SK-N-SH (cell line): ENCODE measurements at regions not wholly inside any gene's neighbourhood (a gene's known extent, or its start where the extent isn't known, plus 50 kb on each side); places are given as distances from the start of the nearest gene placed in this dataset.

Source experiments
- CTCF ChIA-PET: fragments of 300-600, 350-600 bp; formaldehyde crosslinking; extraction: SDS; loops from one replicate; lab custom pipeline; 2021; lab: Yijun Ruan, JAX
- POLR2A ChIA-PET: fragments of 350-600 bp; sonication (Branson Sonifier 250); formaldehyde crosslinking; extraction: SDS; loops from one replicate; lab custom pipeline; 2020; ENCODE audit warnings: antibody characterized with exemption, inconsistent platforms; lab: Yijun Ruan, JAX
- DNase-seq: peaks from one replicate; pipeline ENCODE4 v3.0.0; 2012
- H2AFZ ChIP-seq: fragments of 200-600 bp; sonication (generic); 2 replicates; pipeline ENCODE4 v1.8.1; 2016; ENCODE audit warnings: antibody characterized with exemption, mild to moderate bottlenecking, low read depth
- H3F3A ChIP-seq: fragments of 200-600 bp; sonication (generic); replicated peaks from 2 replicates; pipeline ENCODE3; 2016; ENCODE audit warnings: antibody characterized with exemption, mild to moderate bottlenecking; ENCODE audit not compliant: insufficient read depth
- H3K27ac ChIP-seq, 2 experiments: fragments of 200-500 bp in 1 of 2; fragments of 200-600 bp in 1 of 2; sonication (Bioruptor generic) in 1 of 2; sonication (generic), shearing (Covaris generic) in 1 of 2; 2 replicates each; pipeline versions ENCODE4 v1.5.1 to v1.6.1; 2014 to 2016; ENCODE audit warnings: low read depth in 2 of 2, inconsistent platforms in 1 of 2, low read length in 1 of 2, mild to moderate bottlenecking in 1 of 2, mixed read lengths in 1 of 2
- H3K27me3 ChIP-seq: fragments of 200-600 bp; sonication (generic), shearing (Covaris generic); 2 replicates; pipeline ENCODE4 v1.6.1; 2016; ENCODE audit warnings: mixed run types; ENCODE audit not compliant: insufficient read depth
- H3K36me3 ChIP-seq, 2 experiments: fragments of 200-500 bp in 1 of 2; fragments of 200-600 bp in 1 of 2; sonication (Bioruptor generic) in 1 of 2; sonication (generic) in 1 of 2; replicated peaks in 1 of 2; 2 replicates each; pipeline versions ENCODE3 to v1.5.1; 2014 to 2016; ENCODE audit warnings: low read length in 1 of 2, mild to moderate bottlenecking in 1 of 2; ENCODE audit not compliant: insufficient read depth in 2 of 2, control insufficient read depth in 1 of 2
- H3K4me1 ChIP-seq, 2 experiments: fragments of 200-500 bp in 1 of 2; fragments of 200-600 bp in 1 of 2; sonication (Bioruptor generic) in 1 of 2; sonication (generic), shearing (Covaris generic) in 1 of 2; 2 replicates each; pipeline versions ENCODE4 v1.5.1 to v1.6.1; 2014 to 2016; ENCODE audit warnings: low read depth in 1 of 2, low read length in 1 of 2, mixed run types in 1 of 2; ENCODE audit not compliant: insufficient read depth in 2 of 2, control insufficient read depth in 1 of 2
- H3K4me2 ChIP-seq: fragments of 200-600 bp; sonication (generic), shearing (Covaris generic); 2 replicates; pipeline ENCODE4 v1.6.1; 2017; ENCODE audit warnings: mixed run types
- H3K4me3 ChIP-seq, 2 experiments: fragments of 200-500 bp in 1 of 2; fragments of 200-600 bp in 1 of 2; sonication (Bioruptor generic) in 1 of 2; sonication (generic), shearing (Covaris generic) in 1 of 2; 2 replicates each; pipeline versions ENCODE4 v1.5.1 to v1.8.1; 2014 to 2016; ENCODE audit warnings: low read depth in 2 of 2, inconsistent platforms in 1 of 2, low read length in 1 of 2, mild to moderate bottlenecking in 1 of 2, mixed read lengths in 1 of 2, moderate library complexity in 1 of 2
- H3K79me2 ChIP-seq: fragments of 200-600 bp; sonication (generic); 2 replicates; pipeline ENCODE4 v1.8.1; 2017; ENCODE audit warnings: mild to moderate bottlenecking; ENCODE audit not compliant: insufficient read depth
- H3K9ac ChIP-seq: fragments of 200-600 bp; sonication (generic); 2 replicates; pipeline ENCODE4 v1.6.1; 2017; ENCODE audit warnings: mixed run types
- H3K9me2 ChIP-seq: fragments of 200-600 bp; sonication (generic); 2 replicates; pipeline ENCODE4 v1.6.1; 2017; ENCODE audit warnings: mixed run types
- H3K9me3 ChIP-seq: fragments of 200-600 bp; sonication (generic); 2 replicates; pipeline ENCODE4 v1.6.1; 2017; ENCODE audit warnings: mixed run types, mild to moderate bottlenecking, moderate library complexity
- H4K20me1 ChIP-seq: fragments of 200-600 bp; sonication (generic); 2 replicates; pipeline ENCODE4 v1.6.1; 2017; ENCODE audit warnings: mild to moderate bottlenecking, mixed run types; ENCODE audit not compliant: insufficient read depth
- CHD2 ChIP-seq: fragments of 150-350 bp; IDR thresholded peaks from 2 replicates; pipeline ENCODE4 v1.6.1; 2018; ENCODE audit warnings: low read length; ENCODE audit not compliant: partially characterized antibody
- EZH2phosphoT487 ChIP-seq: fragments of 200-600 bp; sonication (generic); IDR thresholded peaks from 2 replicates; pipeline ENCODE4 v1.6.1; 2017; ENCODE audit warnings: low read depth, mixed run types, mild to moderate bottlenecking, antibody characterized with exemption, moderate library complexity, borderline replicate concordance
- FOSL2 ChIP-seq: IDR thresholded peaks from 2 replicates; pipeline ENCODE4 v1.4.0; 2012; ENCODE audit warnings: low read depth, mild to moderate bottlenecking, moderate library complexity, borderline replicate concordance
- FOXJ3 ChIP-seq: sonication (generic); formaldehyde crosslinking; IDR thresholded peaks from 2 replicates; pipeline ENCODE4 v1.5.1; 2020; ENCODE audit warnings: mild to moderate bottlenecking, missing genetic modification reagents
- FOXM1 ChIP-seq: IDR thresholded peaks from 2 replicates; pipeline ENCODE4 v1.4.0; 2012; ENCODE audit warnings: low read depth, mild to moderate bottlenecking
- GATA2 ChIP-seq: sonication (generic); formaldehyde crosslinking; IDR thresholded peaks from 2 replicates; pipeline ENCODE4 v1.5.0; 2020; ENCODE audit warnings: mild to moderate bottlenecking, missing genetic modification reagents
- IRF3 ChIP-seq: fragments of 150-350 bp; IDR thresholded peaks from 2 replicates; pipeline ENCODE4 v1.6.1; 2016; ENCODE audit warnings: mild to moderate bottlenecking, low read depth, low read length
- JUND ChIP-seq: IDR thresholded peaks from 2 replicates; pipeline ENCODE4 v1.4.0; 2012
- MXI1 ChIP-seq: IDR thresholded peaks from 2 replicates; pipeline ENCODE4 v1.6.1; 2012; ENCODE audit warnings: mild to moderate bottlenecking, low read depth, low read length, improper control_type of control experiment
- NRF1 ChIP-seq: IDR thresholded peaks from 2 replicates; pipeline ENCODE4 v1.6.1; 2012; ENCODE audit warnings: low read depth, mild to moderate bottlenecking, low read length
- PBX3 ChIP-seq: IDR thresholded peaks from 2 replicates; pipeline ENCODE4; 2012
- RAD21 ChIP-seq: IDR thresholded peaks from 2 replicates; pipeline ENCODE4 v1.6.1; 2012; ENCODE audit warnings: mild to moderate bottlenecking, low read length
- RCOR1 ChIP-seq: fragments of 150-350 bp; IDR thresholded peaks from 2 replicates; pipeline ENCODE4 v1.6.1; 2017; ENCODE audit warnings: antibody characterized with exemption, low read length
- SIN3A ChIP-seq: IDR thresholded peaks from 2 replicates; pipeline ENCODE4 v1.6.1; 2012; ENCODE audit warnings: low read depth, mild to moderate bottlenecking, low read length, moderate library complexity, borderline replicate concordance
- SMC3 ChIP-seq: IDR thresholded peaks from 2 replicates; pipeline ENCODE4 v1.6.1; 2012; ENCODE audit warnings: low read depth, low read length, improper control_type of control experiment
- TCF12 ChIP-seq: IDR thresholded peaks from 2 replicates; pipeline ENCODE4 v1.4.0; 2012
- TEAD4 ChIP-seq: IDR thresholded peaks from 2 replicates; pipeline ENCODE4 v1.4.0; 2012; ENCODE audit warnings: mild to moderate bottlenecking, borderline replicate concordance; ENCODE audit not compliant: insufficient read depth
- YY1 ChIP-seq: IDR thresholded peaks from 2 replicates; pipeline ENCODE4 v1.4.0; 2012; ENCODE audit warnings: low read depth, mild to moderate bottlenecking
- WGBS: methylation state at CpG from one replicate; pipeline ENCODE4 v1.1.6; 2017; ENCODE audit warnings: low lambda C conversion rate; 5-methylcytosine and 5-hydroxymethylcytosine counted together
- TF ChIP-seq, protein P1 (sequence below): fragments of 150-350 bp; IDR thresholded peaks from 2 replicates; pipeline ENCODE4 v1.6.1; 2017; ENCODE audit warnings: antibody characterized with exemption, low read length, low read depth, borderline replicate concordance
- TF ChIP-seq, protein P2 (sequence below): fragments of 200-600 bp; sonication (generic); IDR thresholded peaks from 2 replicates; pipeline ENCODE4 v1.6.1; 2017; ENCODE audit warnings: antibody characterized with exemption, mild to moderate bottlenecking, moderate library complexity

- Histone ChIP-seq H2AFZ (no peak overlapping the region), H3K9ac (no peak overlapping the region), H3K27me3 (no peaks in the 10 kb centered on the region; the same call in 1 of the 2 replicates), H3K27ac (no peak overlapping the region), H3K4me3 (no peak overlapping the region), H3K4me2 (no peak overlapping the region), H3K4me1 (no peaks in the 10 kb centered on the region), H3F3A (no peaks in the 10 kb centered on the region), H4K20me1 (no peaks in the 10 kb centered on the region), H3K9me3 (no peaks in the 10 kb centered on the region), H3K79me2 (no peaks in the 10 kb centered on the region), H3K9me2 (no peaks in the 10 kb centered on the region), H3K36me3 (no peaks in the 10 kb centered on the region)
- WGBS: 6% methylated on average over 3 of the region's 3 CpGs
- no peak for DNase-seq
- POLR2A ChIA-PET: no interaction called here
- no peak for TF ChIP-seq FOSL2
- TF ChIP-seq RCOR1: no peak
- TF ChIP-seq FOXM1: no peak
- TF ChIP-seq YY1: no peak
- TF ChIP-seq, protein P1, sequence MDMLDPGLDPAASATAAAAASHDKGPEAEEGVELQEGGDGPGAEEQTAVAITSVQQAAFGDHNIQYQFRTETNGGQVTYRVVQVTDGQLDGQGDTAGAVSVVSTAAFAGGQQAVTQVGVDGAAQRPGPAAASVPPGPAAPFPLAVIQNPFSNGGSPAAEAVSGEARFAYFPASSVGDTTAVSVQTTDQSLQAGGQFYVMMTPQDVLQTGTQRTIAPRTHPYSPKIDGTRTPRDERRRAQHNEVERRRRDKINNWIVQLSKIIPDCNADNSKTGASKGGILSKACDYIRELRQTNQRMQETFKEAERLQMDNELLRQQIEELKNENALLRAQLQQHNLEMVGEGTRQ: no peak
- TF ChIP-seq TEAD4: no peak
- TF ChIP-seq PBX3: no peak
- TF ChIP-seq CHD2: no peak
- no peak for TF ChIP-seq FOXJ3 (CRISPR knock-in tag)
- CTCF ChIA-PET: interaction anchor here (0.6 kb wide), 1 partner anchor 175 kb away, joined by 3 read pairs; no protein-coding TSS in a partner anchor
These were observed 165.4 kb upstream of the PITX2 start for GRCh38 chr4:110788302-110788701.

- TF ChIP-seq, protein P2, sequence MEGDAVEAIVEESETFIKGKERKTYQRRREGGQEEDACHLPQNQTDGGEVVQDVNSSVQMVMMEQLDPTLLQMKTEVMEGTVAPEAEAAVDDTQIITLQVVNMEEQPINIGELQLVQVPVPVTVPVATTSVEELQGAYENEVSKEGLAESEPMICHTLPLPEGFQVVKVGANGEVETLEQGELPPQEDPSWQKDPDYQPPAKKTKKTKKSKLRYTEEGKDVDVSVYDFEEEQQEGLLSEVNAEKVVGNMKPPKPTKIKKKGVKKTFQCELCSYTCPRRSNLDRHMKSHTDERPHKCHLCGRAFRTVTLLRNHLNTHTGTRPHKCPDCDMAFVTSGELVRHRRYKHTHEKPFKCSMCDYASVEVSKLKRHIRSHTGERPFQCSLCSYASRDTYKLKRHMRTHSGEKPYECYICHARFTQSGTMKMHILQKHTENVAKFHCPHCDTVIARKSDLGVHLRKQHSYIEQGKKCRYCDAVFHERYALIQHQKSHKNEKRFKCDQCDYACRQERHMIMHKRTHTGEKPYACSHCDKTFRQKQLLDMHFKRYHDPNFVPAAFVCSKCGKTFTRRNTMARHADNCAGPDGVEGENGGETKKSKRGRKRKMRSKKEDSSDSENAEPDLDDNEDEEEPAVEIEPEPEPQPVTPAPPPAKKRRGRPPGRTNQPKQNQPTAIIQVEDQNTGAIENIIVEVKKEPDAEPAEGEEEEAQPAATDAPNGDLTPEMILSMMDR: no peak
- no peak for TF ChIP-seq JUND
- no peak for TF ChIP-seq SMC3
- TF ChIP-seq FOXJ3 (CRISPR knock-in tag): no peak
- TF ChIP-seq EZH2phosphoT487: no peak
- no peak for TF ChIP-seq TEAD4
- no peak for TF ChIP-seq MXI1
- TF ChIP-seq SIN3A: no peak
- TF ChIP-seq GATA2 (CRISPR knock-in tag): no peak
- no peak for TF ChIP-seq YY1
- TF ChIP-seq IRF3: no peak
- TF ChIP-seq NRF1: no peak
- no peak for TF ChIP-seq FOSL2
- TF ChIP-seq TCF12: no peak
- TF ChIP-seq RAD21: no peak
- Histone ChIP-seq H3K27ac (no peak overlapping the region), H3K27me3 (no peaks in the 10 kb centered on the region; the same call in 1 of the 2 replicates), H3K4me1 (no peaks in the 10 kb centered on the region), H3K9ac (no peak overlapping the region), H2AFZ (no peak overlapping the region), H3K79me2 (no peaks in the 10 kb centered on the region), H3K4me3 (no peak overlapping the region), H3F3A (no peaks in the 10 kb centered on the region), H4K20me1 (no peaks in the 10 kb centered on the region), H3K4me2 (no peak overlapping the region), H3K36me3 (no peaks in the 10 kb centered on the region), H3K9me2 (no peaks in the 10 kb centered on the region), H3K9me3 (no peaks in the 10 kb centered on the region)
- ChIA-PET CTCF (no interaction called here), POLR2A (no interaction called here)
- WGBS: 0% methylated on average over 1 of the region's 1 CpG
- no peak for DNase-seq
These were observed 169.2 kb upstream of the PITX2 start for GRCh38 chr4:110792036-110792435.
